ENCODE measurements at regions not wholly inside any gene's neighbourhood (a gene's known extent, or its start where the extent isn't known, plus 50 kb on each side); places are given as distances from the start of the nearest gene placed in this dataset.
"Not testable (repeated sequence)": the region's sequence is repeated elsewhere in the genome, so short reads cannot be mapped to it uniquely, and the experiment has no call there.

DNA sequence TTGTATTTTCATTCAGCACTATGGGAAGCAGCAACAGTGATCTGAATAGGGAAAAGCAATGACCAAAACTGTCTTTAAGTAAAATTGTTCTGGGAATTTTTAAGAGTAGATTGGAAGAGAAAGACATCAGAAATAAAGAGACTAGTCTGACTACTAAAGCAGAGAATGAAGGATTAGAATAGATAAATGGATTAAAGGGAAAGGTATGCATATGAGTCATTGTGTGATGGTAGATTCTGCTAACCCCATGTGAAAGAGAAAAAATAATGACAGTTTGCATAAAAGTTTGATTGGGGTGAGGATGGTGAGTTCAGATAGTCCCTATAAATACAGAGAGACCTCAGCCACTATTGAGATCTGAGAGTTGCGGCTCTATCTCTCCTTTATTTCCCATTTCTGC is 139.6 kb upstream of the DCC start:
- DNase-seq (ENCODE audit: low spot score): no peak

DNA sequence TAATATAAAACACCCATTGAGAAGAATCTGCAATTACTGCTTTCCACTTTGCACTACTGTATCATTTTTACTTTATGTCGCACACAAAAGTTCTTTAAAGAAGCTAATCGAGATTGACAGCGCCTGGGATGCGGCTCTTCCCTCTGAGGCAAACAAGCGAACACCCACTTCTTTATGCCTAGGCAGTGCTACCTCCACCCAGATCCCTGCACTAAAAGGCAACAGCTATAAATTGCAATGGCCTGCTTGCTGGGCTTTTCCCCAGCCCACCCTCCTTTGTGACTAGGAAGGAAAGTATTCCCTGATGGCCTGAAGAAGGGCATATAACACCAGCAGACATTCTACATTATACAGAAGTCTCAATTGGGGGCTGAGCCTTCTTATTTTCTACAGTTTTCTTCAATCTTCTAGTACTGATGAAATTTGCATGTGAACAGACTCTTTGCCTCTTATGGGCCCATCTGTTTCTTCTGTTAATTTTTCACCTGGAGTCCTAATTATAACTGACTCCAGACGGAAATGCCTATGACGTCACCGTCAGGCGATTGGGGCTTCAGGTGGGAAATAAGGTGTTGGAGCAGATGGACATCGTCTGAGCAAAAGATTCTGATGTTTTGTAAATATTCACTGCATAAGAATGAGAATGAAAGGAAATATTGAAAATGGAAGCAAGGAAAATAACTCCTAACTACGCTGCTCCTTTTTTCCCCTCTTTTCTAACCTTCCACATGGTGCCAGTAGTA is 138.9 kb upstream of the DCC start:
- no peak for DNase-seq (ENCODE audit: low spot score)

DNA sequence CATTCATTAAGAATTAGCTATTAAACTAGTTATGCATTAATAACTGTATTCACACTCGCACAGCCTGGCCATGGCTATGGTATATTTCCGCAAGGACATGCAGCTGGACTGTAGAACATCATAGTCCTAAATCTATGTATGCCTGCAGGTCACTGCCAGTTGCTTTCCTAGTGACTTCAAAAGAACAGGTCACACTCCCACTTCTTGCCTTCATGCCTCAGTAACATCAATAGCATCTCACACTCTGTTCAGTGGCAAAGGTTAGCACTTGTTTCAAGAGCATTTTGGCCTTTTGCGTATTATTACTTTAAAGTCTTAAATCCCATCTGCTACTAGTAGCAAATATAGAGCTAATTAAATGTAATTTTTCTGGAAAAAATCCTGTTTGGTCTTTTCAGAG is 131.4 kb upstream of the DCC start:
- no peak for DNase-seq (ENCODE audit: low spot score)

- no peak for DNase-seq (ENCODE audit: low spot score)
Observed at GRCh38 chr18:52216109-52216508, 123.9 kb upstream of the DCC start.

GRCh38 chr18:52216666-52217065 is 123.3 kb upstream of the DCC start:
- no peak for DNase-seq (ENCODE audit: low spot score)

DNA sequence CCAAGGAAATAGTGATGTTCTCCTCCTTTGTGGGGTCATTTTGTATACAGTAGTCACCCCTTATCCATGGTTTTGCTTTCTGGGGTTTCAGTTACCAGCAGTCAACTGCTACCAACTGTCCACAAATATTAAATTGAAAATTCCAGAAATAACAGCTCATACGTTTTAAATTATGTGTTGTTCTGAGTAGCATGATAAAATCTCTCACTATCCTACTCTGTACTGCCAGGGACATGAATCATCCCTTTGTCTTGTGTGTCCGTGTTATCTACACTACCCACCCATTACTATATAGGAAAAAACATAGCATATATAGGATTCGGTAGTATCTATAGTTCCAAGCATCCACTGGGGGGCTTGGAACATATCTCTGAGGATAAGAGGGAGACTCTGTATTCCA is 120.9 kb upstream of the DCC start:
- DNase-seq (ENCODE audit: low spot score): no peak

GRCh38 chr18:52220062-52220591 is 119.9 kb upstream of the DCC start:
- no peak for DNase-seq (ENCODE audit: low spot score)

DNA sequence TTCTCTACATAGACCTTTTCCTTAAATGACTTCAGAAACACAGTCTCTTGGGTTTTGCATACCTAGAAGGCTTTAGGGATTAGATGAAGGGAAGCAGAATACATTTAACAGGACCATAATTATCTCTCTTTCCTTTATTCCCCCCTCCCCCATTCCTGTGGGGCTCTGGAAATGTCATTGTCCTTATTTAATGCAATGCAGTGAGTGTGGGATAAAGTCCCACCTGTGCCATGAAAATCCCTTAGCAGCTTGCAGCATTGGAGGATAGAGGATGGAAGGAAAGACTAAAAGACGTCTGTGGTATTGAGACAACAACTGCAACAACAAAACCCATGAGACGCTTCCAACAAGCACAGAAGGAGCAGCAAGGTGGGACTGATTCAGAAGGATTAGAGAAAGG is 117.8 kb upstream of the DCC start:
- no peak for DNase-seq (ENCODE audit: low spot score)

- DNase-seq (ENCODE audit: low spot score): no peak
Observed at GRCh38 chr18:52227536-52227935, 112.5 kb upstream of the DCC start.

DNA sequence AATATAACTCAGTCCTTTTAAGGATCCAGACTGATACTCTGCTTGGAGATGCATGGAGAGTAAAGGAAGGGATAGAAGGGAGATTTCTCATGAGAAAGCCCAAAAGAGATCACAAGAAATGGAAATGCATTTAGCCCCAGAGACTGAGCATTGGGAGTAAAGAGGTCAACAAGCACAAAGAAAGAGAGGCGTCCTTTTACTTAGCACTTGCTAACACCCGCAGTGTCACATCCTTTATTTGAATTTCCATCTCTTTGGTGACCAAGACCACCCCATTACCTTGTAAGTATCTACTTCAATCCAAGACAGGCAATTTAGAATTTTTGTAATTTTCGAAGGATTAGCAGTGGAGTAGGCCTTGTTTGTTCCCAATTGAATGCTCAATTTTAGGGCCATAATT is 111.8 kb upstream of the DCC start:
- no peak for DNase-seq (ENCODE audit: low spot score)

DNA sequence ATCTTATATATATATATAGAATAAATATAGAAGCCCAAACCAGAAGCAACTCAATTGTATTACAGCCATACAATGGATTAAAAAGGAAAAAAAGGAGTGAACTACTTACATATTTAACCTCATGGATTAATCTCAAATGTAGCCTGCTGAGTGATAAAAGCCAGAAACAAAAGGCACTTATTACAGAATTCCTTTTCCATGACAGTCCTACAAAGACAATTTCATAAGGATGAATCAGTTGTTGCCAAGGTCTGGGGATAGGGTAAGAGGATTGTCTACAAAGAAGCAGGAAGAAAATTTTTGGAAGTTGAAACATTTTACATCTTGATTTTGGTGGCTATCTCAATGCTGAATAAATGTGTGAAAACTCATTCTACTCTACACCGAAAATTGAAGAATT is 103.9 kb upstream of the DCC start:
- no peak for DNase-seq (ENCODE audit: low spot score)

DNA sequence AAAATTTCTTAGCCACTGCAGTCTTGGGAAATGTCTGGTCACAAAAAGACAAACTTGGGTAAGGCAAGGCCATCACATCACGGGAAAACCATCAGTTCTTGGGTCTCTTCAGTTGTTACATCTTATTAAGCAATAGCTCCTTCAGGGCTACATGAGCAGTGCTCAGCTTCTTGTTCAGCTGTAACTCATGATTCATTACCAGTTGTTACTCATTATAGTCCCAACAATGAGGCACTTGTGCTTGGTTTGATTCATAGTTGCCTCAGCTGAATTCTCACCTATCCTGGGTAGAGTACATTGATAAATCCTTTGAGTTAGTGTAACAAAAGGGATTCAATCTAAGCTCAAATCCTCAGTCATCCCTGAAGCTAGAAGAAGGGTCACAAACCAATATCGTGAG is 102.4 kb upstream of the DCC start:
- no peak for DNase-seq (ENCODE audit: low spot score)

DNA sequence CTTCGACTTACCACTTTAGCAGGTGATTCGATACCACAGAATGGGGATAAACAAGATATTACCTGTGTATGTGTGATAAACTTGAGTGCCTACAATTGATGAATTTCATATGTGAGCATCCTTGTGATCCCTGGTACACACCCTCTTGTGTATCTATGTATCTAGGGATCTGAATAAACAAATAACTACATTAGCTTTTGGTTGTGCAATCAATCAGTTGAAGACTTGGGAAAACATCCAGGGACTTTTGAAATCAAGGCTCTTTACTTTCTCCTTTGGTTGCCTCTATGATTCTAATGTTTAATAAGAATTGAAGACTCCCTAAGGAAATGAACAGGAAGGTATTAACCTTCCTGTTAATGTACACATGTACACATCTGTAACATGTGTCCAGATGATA is 97.3 kb upstream of the DCC start:
- no peak for DNase-seq (ENCODE audit: low spot score)

DNA sequence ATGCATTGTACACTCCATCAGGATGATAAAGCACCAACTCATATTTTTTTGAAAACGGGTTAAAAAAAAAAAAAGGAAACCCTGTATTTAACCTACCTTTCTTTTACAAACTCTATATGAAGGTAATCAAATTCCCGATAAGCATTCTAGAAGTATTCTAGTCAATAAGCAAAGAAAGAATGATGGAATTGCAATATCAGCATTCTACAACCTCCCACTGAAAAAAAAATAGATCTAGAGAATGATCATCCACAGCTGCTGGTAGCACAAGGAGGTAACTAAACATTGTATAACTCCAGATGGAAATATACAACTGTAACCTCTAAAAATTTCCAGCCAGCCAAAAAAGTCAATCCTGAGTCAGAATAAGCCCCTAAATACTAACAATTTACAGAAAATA is 95.3 kb upstream of the DCC start:
- no peak for DNase-seq (ENCODE audit: low spot score)

- DNase-seq (ENCODE audit: low spot score): no peak
Observed at GRCh38 chr18:52254367-52254766, 85.6 kb upstream of the DCC start.

DNA sequence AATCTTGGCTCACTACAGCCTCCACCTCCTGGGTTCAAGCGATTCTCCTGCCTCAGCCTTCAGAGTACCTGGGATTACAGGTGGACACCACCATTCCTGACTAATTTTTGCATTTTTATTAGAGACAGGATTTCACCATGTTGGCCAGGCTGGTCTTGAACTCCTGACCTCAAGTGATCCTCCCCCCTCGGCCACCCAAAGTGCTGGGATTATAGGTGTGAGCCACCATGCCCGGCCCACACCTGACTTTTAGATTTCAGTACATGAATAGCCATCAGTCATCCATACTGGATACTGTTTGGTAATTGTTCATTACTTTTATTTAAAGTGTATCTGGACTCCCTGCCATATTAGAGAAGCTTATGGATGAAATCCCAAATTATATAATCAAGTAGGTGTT is 82.6 kb upstream of the DCC start:
- not testable (repeated sequence) for DNase-seq (ENCODE audit: low spot score)

DNA sequence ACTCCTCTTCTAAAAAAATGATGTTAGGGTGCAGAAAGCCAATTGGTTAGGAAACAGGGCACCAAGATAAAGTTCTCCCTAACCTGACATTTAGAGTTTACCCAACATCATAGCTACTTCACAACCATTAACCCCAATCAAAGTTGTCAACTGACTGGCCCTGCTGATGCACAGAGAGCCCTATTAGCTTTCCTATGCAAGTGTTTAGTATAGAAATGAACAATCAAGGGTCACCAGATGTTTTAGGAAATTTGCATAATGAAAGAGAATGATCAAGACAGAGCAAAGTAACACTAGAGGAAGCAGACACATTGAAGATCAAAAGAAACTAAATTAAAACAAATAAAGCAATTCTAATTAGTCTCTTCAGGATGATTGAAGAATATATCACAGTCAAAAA is 64.2 kb upstream of the DCC start:
- no peak for DNase-seq (ENCODE audit: low spot score)

DNA sequence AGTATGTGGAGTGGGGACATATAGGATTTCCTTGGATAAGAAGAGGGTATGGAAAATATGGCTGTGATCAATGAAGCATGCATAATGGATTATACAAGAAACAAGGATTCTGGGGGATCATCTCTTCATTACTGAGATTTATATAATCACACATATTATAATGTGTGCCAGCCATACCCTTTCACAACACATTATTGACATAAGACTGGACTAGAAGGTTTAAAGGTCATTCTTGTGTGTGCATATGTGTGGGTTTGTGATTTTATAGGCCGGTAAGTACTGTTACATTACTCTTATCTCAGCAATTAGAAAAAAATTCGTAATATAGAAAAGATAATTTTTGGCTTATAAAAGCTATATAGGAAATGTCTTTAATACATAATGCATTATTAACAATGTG is 62.2 kb upstream of the DCC start:
- no peak for DNase-seq (ENCODE audit: low spot score)

DNA sequence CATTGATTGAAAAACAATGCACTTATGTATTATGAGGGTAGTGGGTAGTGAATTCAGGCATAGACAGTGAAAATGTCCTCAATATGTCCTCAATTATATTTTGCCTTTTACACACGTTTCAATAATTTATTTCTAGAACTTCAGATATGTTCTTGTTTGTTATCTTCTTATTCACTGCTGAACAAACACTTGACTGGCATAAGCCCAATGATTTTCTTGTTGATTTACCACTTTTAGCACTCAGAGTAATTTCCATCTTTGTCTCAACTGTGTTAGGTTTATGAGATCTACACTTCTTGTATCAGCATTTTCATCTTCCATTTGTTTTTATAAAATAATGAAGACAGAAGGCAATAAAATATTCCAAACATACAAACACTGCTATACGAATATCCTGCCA is 61.8 kb upstream of the DCC start:
- no peak for DNase-seq (ENCODE audit: low spot score)

DNA sequence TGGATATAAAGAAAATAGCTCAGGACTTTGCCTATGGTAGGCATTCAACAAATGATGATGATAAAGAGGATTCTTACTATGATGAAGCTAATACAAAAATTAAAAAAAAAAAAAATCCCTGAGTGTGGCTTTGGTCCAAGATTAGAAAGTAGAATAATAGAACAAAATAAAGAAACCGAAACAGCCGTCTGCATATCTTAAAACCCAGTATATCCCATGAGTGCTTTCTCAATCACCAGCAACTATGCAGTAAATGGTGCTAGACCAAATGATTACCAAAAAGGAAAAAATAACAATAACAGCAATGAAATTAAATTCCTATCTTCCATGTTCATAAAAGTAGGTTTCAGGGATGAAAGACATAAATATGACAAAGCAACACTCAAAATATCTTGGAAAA is 59.3 kb upstream of the DCC start:
- no peak for DNase-seq (ENCODE audit: low spot score)

GRCh38 chr18:52283927-52284326 is 56.1 kb upstream of the DCC start:
- DNase-seq (ENCODE audit: low spot score): no peak

DNA sequence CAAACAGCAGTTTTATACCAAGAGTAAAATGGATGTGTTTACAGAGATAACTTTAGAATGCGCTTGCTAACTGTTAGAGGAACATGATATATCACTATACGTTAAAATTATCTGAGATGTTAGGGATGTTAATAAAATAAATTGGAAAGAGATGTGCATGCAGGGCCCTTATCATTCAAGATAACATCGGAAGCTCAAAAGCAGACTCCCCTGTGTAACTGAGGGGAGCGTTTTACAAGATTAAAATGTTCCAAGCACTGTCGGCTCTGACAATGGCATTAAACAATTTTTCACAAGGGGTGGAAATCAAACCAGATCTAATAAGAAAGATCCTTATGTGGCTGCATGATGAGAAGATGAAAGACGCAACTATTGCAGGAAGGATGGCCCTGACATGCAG is 53.3 kb upstream of the DCC start:
- DNase-seq (ENCODE audit: low spot score): no peak

DNA sequence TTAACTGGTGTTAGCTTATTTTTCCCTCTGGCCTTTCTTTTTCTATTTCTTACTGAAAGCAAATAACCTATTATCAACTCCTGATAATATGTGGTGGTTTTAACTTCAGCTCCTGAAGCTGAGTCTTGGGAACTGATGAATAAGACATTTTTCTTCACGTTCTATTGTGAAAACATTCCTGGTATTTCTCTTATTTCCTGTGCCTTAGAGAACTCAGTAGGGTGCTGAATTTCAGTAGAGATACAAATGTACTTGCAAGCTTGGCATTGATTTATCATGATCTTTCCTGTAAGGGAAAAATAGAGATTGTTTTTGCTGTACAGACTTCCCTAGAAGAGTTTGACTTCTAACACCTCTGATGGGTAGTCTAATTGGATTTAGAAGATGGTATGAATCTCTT is 52.8 kb upstream of the DCC start:
- DNase-seq (ENCODE audit: low spot score): no peak

GRCh38 chr18:52288403-52289004 is 51.5 kb upstream of the DCC start:
- DNase-seq (ENCODE audit: low spot score): no peak
